ENCODE measurements at regions not wholly inside any gene's neighbourhood (a gene's known extent, or its start where the extent isn't known, plus 50 kb on each side); places are given as distances from the start of the nearest gene placed in this dataset.

DNA sequence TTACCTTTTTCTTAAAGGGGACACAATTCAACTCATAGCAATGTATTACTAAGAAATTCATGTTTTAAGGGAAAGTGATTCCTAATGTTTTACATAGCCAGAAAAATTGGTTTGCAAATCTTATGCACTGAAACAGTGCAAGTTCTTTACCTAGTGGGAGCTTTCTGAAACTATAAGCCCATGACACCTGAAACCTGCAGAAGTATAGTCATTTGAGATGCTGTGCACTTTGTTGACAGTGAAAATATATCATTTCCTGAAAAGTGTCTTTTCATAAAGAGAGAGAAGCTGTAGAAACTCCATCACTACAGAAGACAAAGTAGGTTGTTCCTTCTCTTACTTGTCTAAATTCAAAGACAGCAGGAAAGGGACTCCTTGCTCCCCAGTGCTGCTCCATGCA lies 517.1 kb downstream of the LMO7 start:
- Histone ChIP-seq H3K27me3 (no peaks in the 10 kb centered on the region), H3K36me3 (no peaks in the 10 kb centered on the region), H3K4me3 (no peak overlapping the region), H3K9me3 (no peaks in the 10 kb centered on the region), H3K4me1 (no peaks in the 10 kb centered on the region), H3K27ac (no peak overlapping the region)
- intact Hi-C loops (cut with DNase I), result no loop called here
- no peak for TF ChIP-seq CTCF (IDR thresholded peaks at IDR 0.05)
- ATAC-seq, result no peak
- no peak for DNase-seq

DNA sequence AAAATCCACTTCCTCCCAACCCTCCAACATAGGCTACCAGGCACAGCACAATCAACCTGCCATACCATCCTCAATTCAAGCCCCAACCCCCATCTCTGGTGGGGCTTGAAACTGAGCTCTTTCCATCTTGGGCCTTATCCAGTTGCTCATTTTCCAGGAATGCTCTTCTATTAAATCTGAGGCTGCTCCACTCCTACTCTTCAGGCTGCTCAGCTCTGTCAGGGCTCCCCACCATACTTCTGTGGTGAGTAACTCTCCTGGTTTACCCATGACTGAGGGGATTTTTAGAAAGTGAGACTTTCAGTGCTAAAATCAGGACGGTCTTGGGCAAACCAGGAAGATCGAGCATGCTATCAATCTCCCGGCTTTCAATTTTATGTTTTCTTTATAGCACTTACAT lies 512.8 kb downstream of the LMO7 start:
- Histone ChIP-seq H3K27ac (no peak overlapping the region), H3K36me3 (no peaks in the 10 kb centered on the region), H3K4me1 (no peaks in the 10 kb centered on the region), H3K9me3 (no peaks in the 10 kb centered on the region), H3K4me3 (no peak overlapping the region), H3K27me3 (no peaks in the 10 kb centered on the region)
- ATAC-seq, result no peak
- no peak for TF ChIP-seq CTCF (IDR thresholded peaks at IDR 0.05)
- DNase-seq, result no peak
- intact Hi-C loops (cut with DNase I), result no loop called here

GRCh38 chr13:76148374-76148773 lies 512.2 kb downstream of the LMO7 start:
- Histone ChIP-seq H3K27me3 (no peaks in the 10 kb centered on the region), H3K4me3 (no peak overlapping the region), H3K36me3 (no peaks in the 10 kb centered on the region), H3K27ac (no peak overlapping the region), H3K4me1 (no peaks in the 10 kb centered on the region), H3K9me3 (no peaks in the 10 kb centered on the region)
- ATAC-seq (no peak), DNase-seq (no peak)
- TF ChIP-seq CTCF (IDR thresholded peaks at IDR 0.05), result no peak
- intact Hi-C loops (cut with DNase I), result no loop called here

DNA sequence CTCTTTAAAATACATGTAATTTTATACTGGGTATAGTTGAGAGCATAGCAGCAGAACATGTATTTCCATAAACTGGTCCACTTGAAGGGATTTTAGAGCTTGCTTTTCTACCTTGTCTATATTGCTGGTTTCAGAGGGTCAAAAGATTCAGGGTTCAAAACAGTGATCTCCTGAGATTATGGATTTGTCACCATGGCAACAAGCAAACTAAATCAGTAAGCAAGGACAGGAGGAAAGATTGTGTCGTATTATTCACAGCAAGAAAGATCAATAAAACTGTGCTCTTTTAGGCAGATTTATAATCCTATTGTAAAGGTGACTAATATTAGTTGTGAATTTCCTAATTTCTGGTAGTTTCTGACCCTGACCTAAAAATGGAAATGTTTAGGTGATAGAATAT lies 496.4 kb downstream of the LMO7 start:
- DNase-seq, result no peak
- no peak for ATAC-seq
- Histone ChIP-seq H3K4me3 (no peak overlapping the region), H3K9me3 (no peaks in the 10 kb centered on the region), H3K4me1 (no peaks in the 10 kb centered on the region), H3K36me3 (no peaks in the 10 kb centered on the region), H3K27ac (no peak overlapping the region), H3K27me3 (no peaks in the 10 kb centered on the region)
- no peak for TF ChIP-seq CTCF (IDR thresholded peaks at IDR 0.05)
- intact Hi-C loops (cut with DNase I), result no loop called here

DNA sequence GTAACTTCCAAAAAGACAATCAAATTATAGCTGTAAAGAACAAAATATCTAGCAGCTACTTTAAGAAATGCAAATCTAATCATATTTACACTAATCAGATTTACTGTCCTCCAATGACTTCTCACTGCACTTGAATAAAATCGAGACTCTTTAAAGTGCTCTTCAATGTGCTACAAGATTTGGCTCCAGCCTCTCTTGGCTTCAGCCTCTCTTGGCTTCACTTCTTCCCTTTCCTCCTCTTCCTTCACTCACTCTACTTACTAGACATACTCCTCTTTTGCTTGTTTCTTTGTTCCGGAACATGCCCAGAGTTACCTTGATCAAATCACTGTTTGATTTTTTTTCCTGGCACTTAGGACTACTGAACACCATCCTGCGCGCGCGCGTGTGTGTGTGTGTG lies 495.4 kb downstream of the LMO7 start:
- no peak for ATAC-seq
- H3K9me3 ChIP-seq, result no peaks in the 10 kb centered on the region
- H3K4me3 ChIP-seq, result no peak overlapping the region
- no peaks in the 10 kb centered on the region for H3K27me3 ChIP-seq
- TF ChIP-seq CTCF (IDR thresholded peaks at IDR 0.05), result no peak
- H3K4me1 ChIP-seq, result no peaks in the 10 kb centered on the region
- intact Hi-C loops (cut with DNase I), result no loop called here
- no peak overlapping the region for H3K27ac ChIP-seq
- H3K36me3 ChIP-seq, result no peaks in the 10 kb centered on the region
- DNase-seq, result no peak

DNA sequence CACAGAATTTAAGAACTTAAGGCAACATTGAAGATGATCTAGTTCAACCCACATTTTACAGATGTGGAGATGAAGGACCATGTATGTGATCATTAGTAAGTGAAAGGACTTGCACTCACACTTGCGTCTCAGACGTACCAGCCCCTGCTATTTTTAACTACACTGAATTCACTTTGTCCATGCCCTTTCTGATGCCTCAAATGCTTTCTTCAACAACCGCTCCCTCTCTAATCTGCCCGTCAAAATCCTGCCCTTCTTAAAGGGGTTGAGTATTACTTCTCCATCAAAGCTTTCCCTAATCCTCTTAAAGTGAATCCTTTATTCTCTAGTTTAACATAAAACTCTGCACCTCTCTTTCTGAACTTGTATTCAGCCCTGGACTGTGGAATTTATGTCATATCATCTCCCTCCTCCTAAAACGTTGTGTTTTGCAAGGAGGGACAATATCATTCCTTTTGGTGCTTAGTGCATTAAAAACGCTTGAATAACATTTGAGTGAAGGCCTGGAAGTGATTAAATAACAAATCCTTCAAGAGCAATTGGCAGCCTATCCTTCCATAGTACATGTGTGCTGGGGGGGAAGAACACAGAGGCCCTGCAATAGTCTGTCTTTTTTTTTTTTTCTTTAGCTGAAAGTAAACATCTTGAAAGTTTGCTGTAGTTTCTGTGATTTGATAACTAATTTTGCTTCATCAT lies 493.3 kb downstream of the LMO7 start:
- ATAC-seq, result no peak
- no peak for TF ChIP-seq CTCF (IDR thresholded peaks at IDR 0.05)
- Histone ChIP-seq H3K27ac (no peak overlapping the region), H3K27me3 (no peaks in the 10 kb centered on the region), H3K4me1 (no peaks in the 10 kb centered on the region), H3K4me3 (no peak overlapping the region), H3K9me3 (peaks cover under 1% of the 10 kb centered on the region), H3K36me3 (no peaks in the 10 kb centered on the region)
- intact Hi-C loops (cut with DNase I), result no loop called here
- DNase-seq, result no peak
